Type B pancreatic cell (in vitro differentiated cells): ENCODE measurements at regions not wholly inside any gene's neighbourhood (a gene's known extent, or its start where the extent isn't known, plus 50 kb on each side); places are given as distances from the start of the nearest gene placed in this dataset.

Experiments
- DNase-seq: peaks from one replicate; pipeline ENCODE4 v3.0.0; 2021; ENCODE audit warnings: mixed read lengths; ENCODE audit not compliant: unreplicated experiment; ENCODE audit errors: extremely low spot score
- H3K27ac Mint-ChIP-seq: 2 replicates; pipeline ENCODE4 v1.8.0; 2021; ENCODE audit warnings: mild to moderate bottlenecking, mixed read lengths
- H3K27me3 Mint-ChIP-seq: 2 replicates; pipeline ENCODE4 v1.8.0; 2021; ENCODE audit warnings: mixed read lengths
- H3K36me3 Mint-ChIP-seq: 2 replicates; pipeline ENCODE4 v1.8.0; 2021; ENCODE audit warnings: mixed read lengths
- H3K4me1 Mint-ChIP-seq: one replicate; pipeline ENCODE4 v1.8.0; 2021; ENCODE audit warnings: mixed read lengths; ENCODE audit not compliant: unreplicated experiment
- H3K4me3 Mint-ChIP-seq: 2 replicates; pipeline ENCODE4 v1.8.0; 2021; ENCODE audit warnings: mild to moderate bottlenecking, mixed read lengths
- H3K9me3 Mint-ChIP-seq: 2 replicates; pipeline ENCODE4 v1.8.0; 2021; ENCODE audit warnings: mixed read lengths
- CTCF ChIP-seq: fragments of 200-600 bp; sonication (generic); conservative IDR thresholded peaks from 2 replicates; pipeline ENCODE4 v1.5.0; 2021; ENCODE audit warnings: antibody characterized with exemption, mild to moderate bottlenecking

DNA sequence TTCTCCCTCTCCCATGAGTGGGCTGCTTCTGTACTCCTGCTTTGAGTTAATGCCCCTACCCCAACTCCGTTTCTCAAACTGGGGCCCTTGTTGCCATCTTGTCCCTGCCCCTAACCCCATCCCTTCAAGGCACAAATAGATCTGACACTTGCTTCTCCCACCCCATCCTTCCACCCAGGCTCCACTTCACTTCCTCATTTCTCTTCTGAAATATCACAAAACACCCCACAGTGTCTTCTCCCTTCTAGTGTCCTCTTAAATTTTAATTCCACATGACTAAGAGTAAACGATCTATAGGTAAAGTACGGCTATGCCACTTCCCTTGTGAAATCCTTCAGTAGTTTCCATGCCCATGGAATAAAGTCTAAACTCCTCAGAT lies 571.6 kb upstream of the NOX3 start:
- Mint-ChIP-seq H3K4me1 (peaks cover 11% of the 10 kb centered on the region), H3K27me3 (no peaks in the 10 kb centered on the region), H3K9me3 (peaks cover 16% of the 10 kb centered on the region), H3K27ac (no peak overlapping the region), H3K36me3 (no peaks in the 10 kb centered on the region), H3K4me3 (no peak overlapping the region)
- no peak for TF ChIP-seq CTCF
- DNase-seq = no peak

DNA sequence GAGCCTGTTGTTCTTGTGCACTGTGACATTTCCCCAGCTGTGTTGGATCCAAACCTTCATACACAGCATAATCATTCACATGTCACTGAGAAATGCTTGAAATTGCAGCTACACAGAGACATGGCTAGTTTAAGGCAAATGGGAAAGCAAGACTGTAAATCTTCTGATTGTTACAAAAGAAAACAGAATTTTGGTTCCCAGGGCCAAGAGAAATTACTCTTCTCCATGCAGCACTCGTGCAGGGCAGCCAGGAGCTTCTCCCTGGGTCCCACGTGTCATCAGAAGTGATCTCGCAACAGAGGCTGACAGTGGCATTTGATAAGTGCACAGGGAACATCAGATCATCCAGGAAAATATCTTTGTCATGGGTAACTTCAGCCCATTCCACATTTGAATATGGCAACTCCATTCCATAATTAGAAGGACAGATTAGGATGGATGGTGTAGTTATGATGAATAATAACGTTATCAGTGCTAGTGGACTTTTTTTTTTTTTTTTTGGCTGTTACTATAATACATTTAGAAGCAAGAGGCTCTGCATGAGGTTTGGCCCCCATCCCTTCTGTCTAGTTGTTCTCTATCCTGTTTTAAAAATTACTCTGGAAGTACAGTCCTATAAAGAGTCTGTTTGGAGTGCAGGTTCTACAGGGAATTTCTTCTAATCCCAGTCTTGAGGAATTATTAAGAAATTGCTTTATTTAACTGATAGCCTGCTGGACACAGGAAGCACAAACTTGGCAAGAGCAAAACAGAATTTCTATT lies 571.0 kb upstream of the NOX3 start:
- Mint-ChIP-seq H3K4me1 (peaks cover 15% of the 10 kb centered on the region), H3K36me3 (no peaks in the 10 kb centered on the region), H3K4me3 (no peak overlapping the region), H3K27me3 (no peaks in the 10 kb centered on the region), H3K27ac (no peak overlapping the region), H3K9me3 (peaks cover 16% of the 10 kb centered on the region)
- no peak for DNase-seq
- no peak for TF ChIP-seq CTCF

- peaks cover 16% of the 10 kb centered on the region for H3K9me3 Mint-ChIP-seq
- H3K4me3 Mint-ChIP-seq = no peak overlapping the region
- TF ChIP-seq CTCF = no peak
- no peaks in the 10 kb centered on the region for H3K27me3 Mint-ChIP-seq
- DNase-seq = no peak
- no peaks in the 10 kb centered on the region for H3K36me3 Mint-ChIP-seq
- H3K4me1 Mint-ChIP-seq = peaks cover 15% of the 10 kb centered on the region
- H3K27ac Mint-ChIP-seq = no peak overlapping the region
Observed at GRCh38 chr6:156024339-156024738, 568.7 kb upstream of the NOX3 start.

GRCh38 chr6:156021746-156022396 lies 566.2 kb upstream of the NOX3 start:
- Mint-ChIP-seq H3K27ac (no peak overlapping the region), H3K4me1 (peaks cover 4% of the 10 kb centered on the region), H3K36me3 (no peaks in the 10 kb centered on the region), H3K27me3 (no peaks in the 10 kb centered on the region), H3K4me3 (no peak overlapping the region), H3K9me3 (peaks cover 16% of the 10 kb centered on the region)
- TF ChIP-seq CTCF = no peak
- DNase-seq = no peak

GRCh38 chr6:156017838-156018237 lies 562.2 kb upstream of the NOX3 start:
- H3K4me1 Mint-ChIP-seq = peaks cover 4% of the 10 kb centered on the region
- no peak for DNase-seq
- H3K27ac Mint-ChIP-seq = no peak overlapping the region

More at GRCh38 chr6:156017838-156018237, 562.2 kb upstream of the NOX3 start:
- Mint-ChIP-seq H3K36me3 (no peaks in the 10 kb centered on the region), H3K9me3 (no peaks in the 10 kb centered on the region), H3K27me3 (no peaks in the 10 kb centered on the region), H3K4me3 (no peak overlapping the region)
- TF ChIP-seq CTCF = no peak
